GM12878 (cell line): ENCODE measurements at regions not wholly inside any gene's neighbourhood (a gene's known extent, or its start where the extent isn't known, plus 50 kb on each side); places are given as distances from the start of the nearest gene placed in this dataset.

ENCODE experiments used
- ATAC-seq: fragments of 200-7000 bp; cut with Tn5 transposase; 3 replicates; pipeline ENCODE4 v1.9.1; 2020; ENCODE audit warnings: mild to moderate bottlenecking, moderate library complexity
- BruUV-seq: library from RNA; stranded (reverse); fragments of 400-500 nt; replicated peaks from 2 replicates; lab custom pipeline; 2021; lab: Mats Ljungman, UMichigan
- CTCF ChIA-PET: fragments of 300-600 bp; sonication (Branson Sonifier 250); formaldehyde crosslinking; extraction: SDS; loops from one replicate; lab custom pipeline; 2021; ENCODE audit warnings: inconsistent platforms; lab: Yijun Ruan, JAX
- POLR2A ChIA-PET: fragments of 350-600 bp; formaldehyde crosslinking; extraction: SDS; loops from one replicate; lab custom pipeline; 2021; ENCODE audit warnings: inconsistent platforms; lab: Charles Lee
- RAD21 ChIA-PET: fragments of 300-600 bp; sonication (Branson Sonifier 250); formaldehyde crosslinking; loops from one replicate; lab custom pipeline; 2023; ENCODE audit warnings: antibody characterized with exemption; ENCODE audit not compliant: unreplicated experiment; lab: Charles Lee
- SMC1A ChIA-PET: fragments of 300-600 bp; sonication (Branson Sonifier 250); formaldehyde crosslinking; loops from one replicate; lab custom pipeline; 2023; ENCODE audit not compliant: unreplicated experiment, uncharacterized antibody; lab: Charles Lee
- DNase-seq: peaks from one replicate; pipeline ENCODE4 v3.0.0-alpha.2; 2011; ENCODE audit warnings: low read depth, low spot score
- FAIRE-seq: peaks from 3 replicates; lab custom pipeline; 2011; peaks lifted over from hg19 to GRCh38; lab: Jason Lieb, UNC
- H2AFZ ChIP-seq: 2 replicates; pipeline ENCODE4 v1.6.0; 2011; ENCODE audit warnings: low read depth, low read length, control low read depth; ENCODE audit not compliant: control insufficient read depth
- H3K27ac ChIP-seq: 2 replicates; pipeline ENCODE4 v1.5.1; 2011; ENCODE audit warnings: control low read depth; ENCODE audit not compliant: control insufficient read depth, insufficient read depth
- H3K27me3 ChIP-seq, 2 experiments: replicated peaks in 1 of 2; 2 replicates each; pipeline versions ENCODE4 v1.6.0 to v1.6.1; 2011; ENCODE audit warnings: low read length in 1 of 2; ENCODE audit not compliant: control insufficient read depth in 2 of 2, insufficient read depth in 2 of 2
- H3K36me3 ChIP-seq, 2 experiments: 2 replicates each; pipeline ENCODE4 v1.5.1; 2011; ENCODE audit warnings: low read length in 1 of 2; ENCODE audit not compliant: control insufficient read depth in 2 of 2, insufficient read depth in 2 of 2
- H3K4me1 ChIP-seq: 2 replicates; pipeline ENCODE4 v1.6.1; 2011; ENCODE audit warnings: mild to moderate bottlenecking, low read length, moderate library complexity, mixed read lengths; ENCODE audit not compliant: control insufficient read depth, insufficient read depth
- H3K4me2 ChIP-seq: 2 replicates; pipeline ENCODE4 v1.6.0; 2011; ENCODE audit warnings: control low read depth; ENCODE audit not compliant: control insufficient read depth, insufficient read depth
- H3K4me3 ChIP-seq: fragments of 200-600 bp; sonication (generic); 2 replicates; pipeline ENCODE4 v1.5.1; 2016
- H3K79me2 ChIP-seq: 2 replicates; pipeline ENCODE4 v1.6.0; 2011; ENCODE audit warnings: low read length; ENCODE audit not compliant: control insufficient read depth, insufficient read depth
- H3K9ac ChIP-seq: 2 replicates; pipeline ENCODE4 v1.8.0; 2011; ENCODE audit warnings: low read length, control low read depth, mixed read lengths; ENCODE audit not compliant: control insufficient read depth, insufficient read depth
- H3K9me3 ChIP-seq: replicated peaks from 3 replicates; pipeline ENCODE4 v1.5.1; 2011; ENCODE audit warnings: mild to moderate bottlenecking, low read length; ENCODE audit not compliant: control insufficient read depth, insufficient read depth
- H4K20me1 ChIP-seq: 2 replicates; pipeline ENCODE4 v1.6.0; 2011; ENCODE audit not compliant: control insufficient read depth, insufficient read depth
- ATF7 ChIP-seq: fragments of 450-650 bp; IDR thresholded peaks from 2 replicates; pipeline ENCODE4 v1.6.1; 2016; ENCODE audit warnings: low read depth, mild to moderate bottlenecking
- CBFB ChIP-seq: IDR thresholded peaks from 2 replicates; pipeline ENCODE4 v1.6.1; 2016; ENCODE audit warnings: antibody characterized with exemption, low read depth
- CREM ChIP-seq: IDR thresholded peaks from 2 replicates; pipeline ENCODE4 v1.6.1; 2014; ENCODE audit warnings: antibody characterized with exemption, low read depth
- E2F4 ChIP-seq: IDR thresholded peaks from 2 replicates; pipeline ENCODE4 v1.6.1; 2012; ENCODE audit warnings: low read depth, low read length, improper control_type of control experiment
- EGR1 ChIP-seq, 2 experiments: IDR thresholded peaks; 1 replicate in 1 of 2; 2 replicates in 1 of 2; pipeline ENCODE4 v1.6.1; 2011 to 2012; ENCODE audit warnings: low read depth in 2 of 2, low read length in 2 of 2, borderline replicate concordance in 1 of 2, mild to moderate bottlenecking in 1 of 2, moderate library complexity in 1 of 2
- FOS ChIP-seq: IDR thresholded peaks from 3 replicates; pipeline ENCODE4 v1.6.1; 2011; ENCODE audit warnings: borderline replicate concordance; ENCODE audit not compliant: insufficient read length; ENCODE audit errors: extremely low read depth
- MTA3 ChIP-seq: IDR thresholded peaks from 2 replicates; pipeline ENCODE4 v1.6.1; 2012; ENCODE audit warnings: low read length, inconsistent platforms, borderline replicate concordance
- MYB ChIP-seq: fragments of 150-350 bp; IDR thresholded peaks from 2 replicates; pipeline ENCODE4 v1.6.1; 2014; ENCODE audit warnings: mild to moderate bottlenecking, low read depth, low read length, borderline replicate concordance
- NBN ChIP-seq: fragments of 450-650 bp; IDR thresholded peaks from 2 replicates; pipeline ENCODE4 v1.6.1; 2016
- NFIC ChIP-seq: IDR thresholded peaks from 2 replicates; pipeline ENCODE4 v1.6.1; 2012; ENCODE audit warnings: low read depth, mild to moderate bottlenecking, inconsistent platforms, low read length, moderate library complexity
- REST ChIP-seq: IDR thresholded peaks from 2 replicates; pipeline ENCODE4 v1.6.1; 2012; ENCODE audit warnings: mild to moderate bottlenecking, low read depth, low read length
- TAF1 ChIP-seq: IDR thresholded peaks from 2 replicates; pipeline ENCODE4 v1.6.1; 2011; ENCODE audit warnings: mild to moderate bottlenecking, low read depth, low read length, borderline replicate concordance
- YBX1 ChIP-seq: fragments of 450-650 bp; IDR thresholded peaks from 2 replicates; pipeline ENCODE4 v1.6.1; 2016; ENCODE audit warnings: antibody characterized with exemption
- ZBTB11 ChIP-seq: fragments of 450-650 bp; formaldehyde crosslinking; IDR thresholded peaks from 2 replicates; pipeline ENCODE4 v1.5.0; 2022; ENCODE audit warnings: mild to moderate bottlenecking, missing genetic modification characterization
- ZNF384 ChIP-seq: IDR thresholded peaks from 2 replicates; pipeline ENCODE4 v1.6.1; 2012; ENCODE audit warnings: low read depth, mild to moderate bottlenecking, low read length, improper control_type of control experiment, borderline replicate concordance
- WGBS: methylation state at CpG from one replicate; pipeline ENCODE4 v1.1.6; 2016; ENCODE audit warnings: low lambda C conversion rate; ENCODE audit not compliant: insufficient replicate concordance, insufficient coverage; ENCODE audit errors: missing lambda C conversion rate; 5-methylcytosine and 5-hydroxymethylcytosine counted together
- in situ Hi-C: fragments of 300-500 bp; cut with MboI; formaldehyde crosslinking; loops from 9 replicates; pipeline ENCODE4 v1.14.3; 2018; ENCODE audit warnings: mixed read lengths
- intact Hi-C: fragments of 100-400 bp; cut with micrococcal nuclease; formaldehyde crosslinking; loops from one replicate; pipeline ENCODE4 v1.14.2; 2022; ENCODE audit not compliant: unreplicated experiment

- Histone ChIP-seq H4K20me1 (no peaks in the 10 kb centered on the region), H3K79me2 (no peaks in the 10 kb centered on the region), H3K36me3 (no peaks in the 10 kb centered on the region), H3K9me3 (no peaks in the 10 kb centered on the region), H3K9ac (no peak overlapping the region), H3K4me2 (no peak overlapping the region), H3K27me3 (no peaks in the 10 kb centered on the region), H3K4me3 (no peak overlapping the region), H3K27ac (no peak overlapping the region), H3K4me1 (peaks cover 19% of the 10 kb centered on the region), H2AFZ (no peak overlapping the region; the same call in 1 of the 2 replicates)
- ChIA-PET CTCF (interaction anchor here (0.6 to 1.4 kb wide), 2 partner anchors 116 to 170 kb away, joined by 3 to 4 read pairs; no protein-coding TSS in a partner anchor), POLR2A (interaction anchor here (0.7 to 1.0 kb wide), 2 partner anchors 15 to 75 kb away, joined by 3 to 4 read pairs; no protein-coding TSS in a partner anchor), SMC1A (interaction anchor here (0.9 to 2.0 kb wide), 4 partner anchors 12 to 172 kb away, joined by 3 to 5 read pairs (median 4); no protein-coding TSS in a partner anchor), RAD21 (no interaction called here)
- WGBS = 74% methylated on average over 5 of the region's 5 CpGs
- in situ Hi-C loops = no loop called here
- ATAC-seq (peak; percentile 35), DNase-seq (no peak), FAIRE-seq (no peak)
- intact Hi-C loops = loop anchor here (2.0 kb wide), 1 partner anchor 17 kb away; no protein-coding TSS in a partner anchor
- BruUV-seq = no TSS peak
- TF ChIP-seq ATF7 = no peak
- TF ChIP-seq TAF1 = no peak
- TF ChIP-seq YBX1 = no peak
- TF ChIP-seq NFIC = no peak
- TF ChIP-seq FOS = no peak
- no peak for TF ChIP-seq NBN
- no peak for TF ChIP-seq E2F4
- TF ChIP-seq REST = no peak
- TF ChIP-seq EGR1 (IDR thresholded peaks at IDR 0.05; ENCODE audit: borderline replicate concordance in 1 of 2, low read depth in 2 of 2, low read length in 2 of 2) = no peak
- TF ChIP-seq ZBTB11 (CRISPR knock-in tag) = no peak
- TF ChIP-seq MTA3 = no peak
- TF ChIP-seq CBFB = no peak
- no peak for TF ChIP-seq CREM
- TF ChIP-seq ZNF384 = no peak
- TF ChIP-seq MYB = no peak
Measured at GRCh38 chr2:48249631-48250473, 64.6 kb upstream of the FOXN2 start.
